ENCODE measurements at regions not wholly inside any gene's neighbourhood (a gene's known extent, or its start where the extent isn't known, plus 50 kb on each side); places are given as distances from the start of the nearest gene placed in this dataset.

GRCh38 chr4:162272215-162272614, 108.4 kb upstream of the FSTL5 start (continued):
- TF ChIP-seq PRDM15 (CRISPR knock-in tag; IDR thresholded peaks at IDR 0.05) (no peak), WRNIP1 (IDR thresholded peaks at IDR 0.05; ENCODE audit: borderline replicate concordance, low read depth, low read length) (no peak), JUNB (IDR thresholded peaks at IDR 0.05) (no peak), NR2F1 (conservative IDR thresholded peaks at IDR 0.05) (no peak), EED (IDR thresholded peaks at IDR 0.05; ENCODE audit: low read depth) (no peak), MTA2 (IDR thresholded peaks at IDR 0.05; ENCODE audit: low read depth) (no peak), CEBPZ (IDR thresholded peaks at IDR 0.05; ENCODE audit: low read depth, low read length) (no peak), BACH1 (IDR thresholded peaks at IDR 0.05; ENCODE audit: borderline replicate concordance) (no peak), PKNOX1 (IDR thresholded peaks at IDR 0.05) (no peak), RCOR1 (conservative IDR thresholded peaks at IDR 0.05; ENCODE audit: low read depth, low read length) (no peak), ZBED1 (IDR thresholded peaks at IDR 0.05; ENCODE audit: borderline replicate concordance) (no peak)

Measured in GM12878 (cell line).